ENCODE measurements at regions not wholly inside any gene's neighbourhood (a gene's known extent, or its start where the extent isn't known, plus 50 kb on each side); places are given as distances from the start of the nearest gene placed in this dataset.

GRCh38 chr5:87803352-87803751 lies 390.6 kb upstream of the CCNH start:
- H3K4me1 Mint-ChIP-seq (ENCODE audit: unreplicated experiment) = no peaks in the 10 kb centered on the region
- no peak for DNase-seq (ENCODE audit: extremely low spot score, unreplicated experiment)
- no peak overlapping the region for H3K27ac Mint-ChIP-seq
- H3K4me3 Mint-ChIP-seq = no peak overlapping the region
- no peaks in the 10 kb centered on the region for H3K9me3 Mint-ChIP-seq
- no peaks in the 10 kb centered on the region for H3K27me3 Mint-ChIP-seq
- H3K36me3 Mint-ChIP-seq = no peaks in the 10 kb centered on the region
- no peak for TF ChIP-seq CTCF (conservative IDR thresholded peaks at IDR 0.05)

GRCh38 chr5:87791869-87792268 lies 379.1 kb upstream of the CCNH start:
- Mint-ChIP-seq H3K4me3 (no peak overlapping the region), H3K27ac (no peak overlapping the region), H3K9me3 (no peaks in the 10 kb centered on the region), H3K4me1 (ENCODE audit: unreplicated experiment) (no peaks in the 10 kb centered on the region), H3K27me3 (peaks cover 13% of the 10 kb centered on the region), H3K36me3 (no peaks in the 10 kb centered on the region)
- no peak for DNase-seq (ENCODE audit: extremely low spot score, unreplicated experiment)
- no peak for TF ChIP-seq CTCF (conservative IDR thresholded peaks at IDR 0.05)

GRCh38 chr5:87788416-87788815 lies 375.7 kb upstream of the CCNH start:
- TF ChIP-seq CTCF (conservative IDR thresholded peaks at IDR 0.05) = no peak
- Mint-ChIP-seq H3K36me3 (no peaks in the 10 kb centered on the region), H3K9me3 (no peaks in the 10 kb centered on the region), H3K27ac (no peak overlapping the region), H3K27me3 (peaks cover 33% of the 10 kb centered on the region), H3K4me3 (no peak overlapping the region), H3K4me1 (ENCODE audit: unreplicated experiment) (no peaks in the 10 kb centered on the region)
- DNase-seq (ENCODE audit: extremely low spot score, unreplicated experiment) = no peak

- Mint-ChIP-seq H3K4me1 (ENCODE audit: unreplicated experiment) (no peaks in the 10 kb centered on the region), H3K9me3 (no peaks in the 10 kb centered on the region), H3K4me3 (no peak overlapping the region), H3K27ac (no peak overlapping the region), H3K36me3 (no peaks in the 10 kb centered on the region), H3K27me3 (peaks cover 39% of the 10 kb centered on the region)
- TF ChIP-seq CTCF (conservative IDR thresholded peaks at IDR 0.05) = no peak
- no peak for DNase-seq (ENCODE audit: extremely low spot score, unreplicated experiment)
These were observed 375.0 kb upstream of the CCNH start for GRCh38 chr5:87787625-87788256.

GRCh38 chr5:87787086-87787485 lies 374.4 kb upstream of the CCNH start:
- no peak for TF ChIP-seq CTCF (conservative IDR thresholded peaks at IDR 0.05)
- Mint-ChIP-seq H3K27me3 (peaks cover 44% of the 10 kb centered on the region), H3K27ac (no peak overlapping the region), H3K4me1 (ENCODE audit: unreplicated experiment) (no peaks in the 10 kb centered on the region), H3K4me3 (no peak overlapping the region), H3K9me3 (no peaks in the 10 kb centered on the region), H3K36me3 (no peaks in the 10 kb centered on the region)
- no peak for DNase-seq (ENCODE audit: extremely low spot score, unreplicated experiment)

- Mint-ChIP-seq H3K36me3 (no peaks in the 10 kb centered on the region), H3K4me3 (no peak overlapping the region), H3K4me1 (ENCODE audit: unreplicated experiment) (no peaks in the 10 kb centered on the region), H3K27me3 (peaks cover 50% of the 10 kb centered on the region), H3K9me3 (no peaks in the 10 kb centered on the region), H3K27ac (no peak overlapping the region)
- no peak for TF ChIP-seq CTCF (conservative IDR thresholded peaks at IDR 0.05)
- DNase-seq (ENCODE audit: extremely low spot score, unreplicated experiment) = no peak
These were observed 373.7 kb upstream of the CCNH start for GRCh38 chr5:87786471-87786870.

Data from type B pancreatic cell (in vitro differentiated cells).